GM23248 (cell line): ENCODE measurements at regions not wholly inside any gene's neighbourhood (a gene's known extent, or its start where the extent isn't known, plus 50 kb on each side); places are given as distances from the start of the nearest gene placed in this dataset.
A peak's percentile ranks its signal among the peaks of the same experiment; 100 is the strongest.

Experiments used
- DNase-seq: peaks from one replicate; pipeline ENCODE4 v3.0.0-alpha.2; 2015
- H2AFZ ChIP-seq: fragments of 200-600 bp; sonication (generic); 2 replicates; pipeline ENCODE4 v1.6.1; 2016; ENCODE audit warnings: antibody characterized with exemption
- H3F3A ChIP-seq: fragments of 200-600 bp; sonication (generic); 2 replicates; pipeline ENCODE4 v1.6.1; 2016; ENCODE audit warnings: mild to moderate bottlenecking, antibody characterized with exemption, mixed run types; ENCODE audit not compliant: insufficient read depth
- H3K27ac ChIP-seq: fragments of 200-600 bp; sonication (generic); 2 replicates; pipeline ENCODE4 v1.5.1; 2016; ENCODE audit warnings: mild to moderate bottlenecking
- H3K27me3 ChIP-seq: fragments of 200-600 bp; sonication (generic); replicated peaks from 2 replicates; pipeline ENCODE4 v1.6.1; 2016; ENCODE audit warnings: mild to moderate bottlenecking; ENCODE audit not compliant: insufficient read depth
- H3K36me3 ChIP-seq: fragments of 200-600 bp; sonication (generic); 2 replicates; pipeline ENCODE4 v1.6.1; 2016; ENCODE audit warnings: low read depth, mild to moderate bottlenecking
- H3K4me1 ChIP-seq: fragments of 200-600 bp; sonication (generic); 2 replicates; pipeline ENCODE4 v1.6.1; 2016; ENCODE audit warnings: mild to moderate bottlenecking; ENCODE audit not compliant: insufficient read depth
- H3K4me2 ChIP-seq: fragments of 200-600 bp; sonication (generic); one replicate; pipeline ENCODE4 v1.6.1; 2016; ENCODE audit warnings: mild to moderate bottlenecking; ENCODE audit not compliant: unreplicated experiment
- H3K4me3 ChIP-seq: fragments of 200-600 bp; sonication (generic); 2 replicates; pipeline ENCODE4 v1.5.1; 2016; ENCODE audit warnings: mild to moderate bottlenecking
- H3K79me2 ChIP-seq: fragments of 200-600 bp; sonication (generic); 2 replicates; pipeline ENCODE4 v1.6.1; 2016; ENCODE audit warnings: mild to moderate bottlenecking; ENCODE audit not compliant: insufficient read depth
- H3K9ac ChIP-seq: fragments of 200-600 bp; sonication (generic); 2 replicates; pipeline ENCODE4 v1.6.1; 2016; ENCODE audit warnings: mild to moderate bottlenecking
- H3K9me2 ChIP-seq: fragments of 200-600 bp; sonication (generic); 2 replicates; pipeline ENCODE4 v1.6.1; 2016; ENCODE audit warnings: mixed run types, mild to moderate bottlenecking, moderate library complexity; ENCODE audit not compliant: insufficient read depth
- H3K9me3 ChIP-seq: fragments of 200-600 bp; sonication (generic); one replicate; pipeline ENCODE4 v1.6.1; 2017; ENCODE audit warnings: low read depth
- H4K20me1 ChIP-seq: fragments of 200-600 bp; sonication (generic); 2 replicates; pipeline ENCODE4 v1.6.0; 2016; ENCODE audit not compliant: insufficient read depth
- EZH2 ChIP-seq: fragments of 200-600 bp; sonication (generic); IDR thresholded peaks from 2 replicates; pipeline ENCODE4 v1.6.1; 2018; ENCODE audit warnings: antibody characterized with exemption, mild to moderate bottlenecking; ENCODE audit not compliant: insufficient read depth, poor library complexity, severe bottlenecking
- EZH2phosphoT487 ChIP-seq: fragments of 200-600 bp; sonication (generic); IDR thresholded peaks from 2 replicates; pipeline ENCODE4 v1.6.1; 2018; ENCODE audit warnings: antibody characterized with exemption, moderate library complexity, mild to moderate bottlenecking, low read depth; ENCODE audit not compliant: insufficient read depth
- WGBS, 2 experiments: methylation state at CpG; one replicate each; pipeline ENCODE4 v1.1.6; 2015 to 2017; ENCODE audit warnings: low lambda C conversion rate in 2 of 2, low coverage in 1 of 2; ENCODE audit errors: missing lambda C conversion rate in 2 of 2; 5-methylcytosine and 5-hydroxymethylcytosine counted together
- in situ Hi-C: fragments of 300-500 bp; cut with MboI; formaldehyde crosslinking; loops from 2 replicates; pipeline ENCODE4 v1.15.0; 2020

- Histone ChIP-seq H3K27ac (no peak overlapping the region), H3K27me3 (no peaks in the 10 kb centered on the region), H3K9me2 (no peaks in the 10 kb centered on the region), H4K20me1 (no peaks in the 10 kb centered on the region), H3K4me1 (no peaks in the 10 kb centered on the region), H3K79me2 (no peaks in the 10 kb centered on the region), H3K9ac (no peak overlapping the region), H3K4me2 (no peak overlapping the region), H3K9me3 (no peaks in the 10 kb centered on the region), H2AFZ (peak overlapping the region; percentile 39), H3K4me3 (no peak overlapping the region), H3F3A (no peaks in the 10 kb centered on the region), H3K36me3 (no peaks in the 10 kb centered on the region)
- no peak for TF ChIP-seq EZH2
- no peak for TF ChIP-seq EZH2phosphoT487
- DNase-seq: no peak
- in situ Hi-C loops: no loop called here
- WGBS, 2 experiments: 31 to 37% methylated on average over 4 of the region's 4 CpGs
Observed at GRCh38 chr12:59142183-59142790, 222.0 kb upstream of the LRIG3 start.

GRCh38 chr12:59134750-59135149 is 214.4 kb upstream of the LRIG3 start:
- Histone ChIP-seq H3K36me3 (no peaks in the 10 kb centered on the region), H3F3A (no peaks in the 10 kb centered on the region), H3K4me3 (no peak overlapping the region), H3K9me3 (no peaks in the 10 kb centered on the region), H3K27ac (no peak overlapping the region), H3K4me1 (no peaks in the 10 kb centered on the region), H3K9ac (no peak overlapping the region), H2AFZ (no peak overlapping the region), H3K79me2 (no peaks in the 10 kb centered on the region), H3K27me3 (no peaks in the 10 kb centered on the region), H4K20me1 (no peaks in the 10 kb centered on the region), H3K9me2 (no peaks in the 10 kb centered on the region), H3K4me2 (no peak overlapping the region)
- in situ Hi-C loops: no loop called here
- WGBS, 2 experiments: 9 to 31% methylated on average over 2 of the region's 2 CpGs
- TF ChIP-seq EZH2phosphoT487 (no peak), EZH2 (no peak)
- DNase-seq: no peak

GRCh38 chr12:59131462-59131861 is 211.2 kb upstream of the LRIG3 start:
- Histone ChIP-seq H3F3A (no peaks in the 10 kb centered on the region), H3K4me2 (no peak overlapping the region), H4K20me1 (no peaks in the 10 kb centered on the region), H3K79me2 (no peaks in the 10 kb centered on the region), H3K36me3 (no peaks in the 10 kb centered on the region), H3K9me3 (no peaks in the 10 kb centered on the region), H2AFZ (0 out of 2 replicates have a peak overlapping the region, but pooled peaks have one; percentile 3), H3K4me1 (no peaks in the 10 kb centered on the region), H3K9me2 (no peaks in the 10 kb centered on the region), H3K27me3 (no peaks in the 10 kb centered on the region), H3K9ac (no peak overlapping the region), H3K4me3 (no peak overlapping the region), H3K27ac (no peak overlapping the region)
- WGBS, 2 experiments: 87 to 88% methylated on average over 3 of the region's 3 CpGs
- DNase-seq: no peak
- no peak for TF ChIP-seq EZH2
- TF ChIP-seq EZH2phosphoT487: no peak
- in situ Hi-C loops: no loop called here

- Histone ChIP-seq H3K4me2 (no peak overlapping the region), H3K9ac (no peak overlapping the region), H3K4me1 (peaks cover 31% of the 10 kb centered on the region), H3K4me3 (no peak overlapping the region), H3K27me3 (no peaks in the 10 kb centered on the region), H3K36me3 (no peaks in the 10 kb centered on the region), H3K79me2 (no peaks in the 10 kb centered on the region), H3F3A (peaks cover 24% of the 10 kb centered on the region), H3K9me3 (no peaks in the 10 kb centered on the region), H2AFZ (no peak overlapping the region), H3K27ac (no peak overlapping the region), H4K20me1 (no peaks in the 10 kb centered on the region), H3K9me2 (no peaks in the 10 kb centered on the region)
- WGBS, 2 experiments: 48 to 52% methylated on average over 3 of the region's 3 CpGs
- in situ Hi-C loops: no loop called here
- TF ChIP-seq EZH2 (no peak), EZH2phosphoT487 (no peak)
- peak; percentile 2 for DNase-seq
Observed at GRCh38 chr12:59122784-59123183, 202.5 kb upstream of the LRIG3 start.
